Neural cell (in vitro differentiated cells): ENCODE measurements at regions not wholly inside any gene's neighbourhood (a gene's known extent, or its start where the extent isn't known, plus 50 kb on each side); places are given as distances from the start of the nearest gene placed in this dataset.

ENCODE experiments used
- CTCF ChIP-seq: fragments of 450-650 bp; IDR thresholded peaks from 2 replicates; pipeline ENCODE4 v1.5.1; 2014; ENCODE audit warnings: antibody characterized with exemption, mild to moderate bottlenecking, moderate library complexity; ENCODE audit not compliant: poor library complexity, severe bottlenecking
- MXI1 ChIP-seq: fragments of 450-650 bp; conservative IDR thresholded peaks from 2 replicates; pipeline ENCODE4 v1.6.1; 2014; ENCODE audit warnings: antibody characterized with exemption, mild to moderate bottlenecking; ENCODE audit not compliant: poor library complexity, severe bottlenecking

- TF ChIP-seq CTCF (no peak), MXI1 (no peak)
Measured at GRCh38 chr2:150404147-150404546, 83.3 kb downstream of the RND3 start.
